ENCODE measurements at regions not wholly inside any gene's neighbourhood (a gene's known extent, or its start where the extent isn't known, plus 50 kb on each side); places are given as distances from the start of the nearest gene placed in this dataset.

DNA sequence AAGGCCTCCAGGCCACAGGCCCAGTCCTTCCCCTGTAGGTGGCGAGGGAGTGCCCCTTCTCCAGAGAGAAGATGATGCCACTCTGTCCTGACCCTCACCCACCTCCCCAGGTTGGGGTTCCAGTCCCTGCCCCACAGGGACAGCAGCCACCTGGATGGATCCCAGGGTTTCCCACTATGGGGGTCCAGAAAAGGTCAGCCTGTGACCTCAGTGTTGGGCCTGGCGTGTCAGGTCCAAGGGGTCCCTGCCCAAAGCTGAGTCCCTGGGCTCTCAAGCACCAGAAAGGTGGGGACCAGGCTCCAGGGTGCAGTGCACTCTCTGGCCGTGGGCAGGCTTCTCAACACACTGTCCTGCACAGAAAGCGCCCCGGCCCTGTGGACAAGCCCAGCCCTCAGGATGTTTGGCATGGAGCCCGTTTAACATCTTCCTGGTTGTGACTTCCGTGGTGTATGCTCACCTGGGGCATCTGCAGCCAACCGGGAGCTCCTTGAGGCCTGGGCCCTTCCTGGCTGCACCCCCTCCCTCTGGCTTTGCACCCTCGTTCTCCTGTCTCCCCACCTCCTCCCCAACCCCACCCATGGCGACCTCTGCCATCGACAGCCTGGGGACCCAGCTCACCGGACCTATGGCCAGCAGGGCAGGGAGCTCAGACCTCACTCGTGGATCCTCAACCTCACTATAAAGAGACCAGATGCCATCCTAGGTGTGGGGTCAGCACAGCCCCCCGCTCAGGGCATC is 58.3 kb upstream of the PPP2R2D start:
- Histone ChIP-seq H3K9me3 (replicated peaks; ENCODE audit: control insufficient read depth, insufficient read depth, low read length) (no peaks in the 10 kb centered on the region), H3K27ac (ENCODE audit: control insufficient read depth, insufficient read depth) (no peak overlapping the region), H3K79me2 (ENCODE audit: control insufficient read depth, insufficient read depth, low read length) (no peaks in the 10 kb centered on the region), H4K20me1 (ENCODE audit: control insufficient read depth, insufficient read depth) (no peaks in the 10 kb centered on the region), H3K27me3 (replicated peaks in 1 of 2; ENCODE audit: control insufficient read depth in 2 of 2, insufficient read depth in 2 of 2, low read length in 1 of 2) (no peaks in the 10 kb centered on the region), H3K9ac (ENCODE audit: control insufficient read depth, insufficient read depth, low read length) (no peak overlapping the region), H3K36me3 (ENCODE audit: control insufficient read depth in 2 of 2, insufficient read depth in 2 of 2, low read length in 1 of 2) (no peaks in the 10 kb centered on the region), H3K4me3 (no peak overlapping the region), H3K4me2 (ENCODE audit: control insufficient read depth, insufficient read depth) (no peak overlapping the region), H2AFZ (ENCODE audit: control insufficient read depth, low read depth, low read length) (no peak overlapping the region), H3K4me1 (ENCODE audit: control insufficient read depth, insufficient read depth, low read length) (no peaks in the 10 kb centered on the region)
- intact Hi-C loops (cut with micrococcal nuclease; ENCODE audit: unreplicated experiment) (no loop called here), in situ Hi-C loops (cut with MboI) (no loop called here)
- RAD21 ChIA-PET (ENCODE audit: unreplicated experiment) = no interaction called here
- no peak for ATAC-seq
- no peak for DNase-seq (ENCODE audit: low read depth, low spot score)
- TF ChIP-seq, protein P1, sequence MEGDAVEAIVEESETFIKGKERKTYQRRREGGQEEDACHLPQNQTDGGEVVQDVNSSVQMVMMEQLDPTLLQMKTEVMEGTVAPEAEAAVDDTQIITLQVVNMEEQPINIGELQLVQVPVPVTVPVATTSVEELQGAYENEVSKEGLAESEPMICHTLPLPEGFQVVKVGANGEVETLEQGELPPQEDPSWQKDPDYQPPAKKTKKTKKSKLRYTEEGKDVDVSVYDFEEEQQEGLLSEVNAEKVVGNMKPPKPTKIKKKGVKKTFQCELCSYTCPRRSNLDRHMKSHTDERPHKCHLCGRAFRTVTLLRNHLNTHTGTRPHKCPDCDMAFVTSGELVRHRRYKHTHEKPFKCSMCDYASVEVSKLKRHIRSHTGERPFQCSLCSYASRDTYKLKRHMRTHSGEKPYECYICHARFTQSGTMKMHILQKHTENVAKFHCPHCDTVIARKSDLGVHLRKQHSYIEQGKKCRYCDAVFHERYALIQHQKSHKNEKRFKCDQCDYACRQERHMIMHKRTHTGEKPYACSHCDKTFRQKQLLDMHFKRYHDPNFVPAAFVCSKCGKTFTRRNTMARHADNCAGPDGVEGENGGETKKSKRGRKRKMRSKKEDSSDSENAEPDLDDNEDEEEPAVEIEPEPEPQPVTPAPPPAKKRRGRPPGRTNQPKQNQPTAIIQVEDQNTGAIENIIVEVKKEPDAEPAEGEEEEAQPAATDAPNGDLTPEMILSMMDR (IDR thresholded peaks at IDR 0.05 in 2 of 3, conservative IDR thresholded peaks at IDR 0.05 in 1 of 3; ENCODE audit: control insufficient read depth in 2 of 3, extremely low read depth in 1 of 3, insufficient read depth in 1 of 3, low read depth in 3 of 3, low read length in 3 of 3) = no peak
- TF ChIP-seq KAT2A (conservative IDR thresholded peaks at IDR 0.05; ENCODE audit: control insufficient read depth, low read depth, low read length) = no peak
- POLR2A ChIA-PET = no interaction called here
- CTCF ChIA-PET = no interaction called here
- no peak for FAIRE-seq
- no TSS peak for BruUV-seq (replicated peaks)
- SMC1A ChIA-PET (ENCODE audit: uncharacterized antibody, unreplicated experiment) = no interaction called here
- 23% methylated on average over 14 of the region's 14 CpGs for WGBS (ENCODE audit: insufficient coverage, insufficient replicate concordance, low lambda C conversion rate, missing lambda C conversion rate)

DNA sequence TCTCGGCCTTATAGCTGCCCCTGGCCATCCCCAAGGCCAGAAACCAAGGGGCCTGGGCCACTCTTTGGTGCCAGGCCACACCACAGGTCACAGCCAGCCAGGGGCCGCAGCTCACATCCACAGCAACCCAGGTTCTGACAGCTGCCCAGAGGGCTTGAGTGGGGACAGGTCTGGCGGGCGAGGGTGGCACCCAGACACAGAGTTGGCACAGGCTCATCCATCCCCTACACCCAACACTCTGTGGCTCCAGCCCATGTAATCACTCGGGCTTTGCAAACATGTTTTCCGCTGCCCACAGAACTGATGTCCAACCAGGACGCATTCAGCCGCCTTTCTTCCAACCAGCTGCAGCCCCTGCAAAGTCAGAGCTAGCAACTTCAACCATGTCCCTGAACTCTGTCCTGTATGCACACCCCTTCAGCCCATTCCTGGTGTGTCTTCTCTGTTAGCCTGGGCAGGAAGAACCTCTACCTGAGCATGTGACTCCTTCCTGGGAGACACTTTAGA is 57.7 kb upstream of the PPP2R2D start:
- no peaks in the 10 kb centered on the region for H3K79me2 ChIP-seq (ENCODE audit: control insufficient read depth, insufficient read depth, low read length)
- CTCF ChIA-PET = no interaction called here
- no peak for ATAC-seq
- RAD21 ChIA-PET (ENCODE audit: unreplicated experiment) = no interaction called here
- H3K27ac ChIP-seq (ENCODE audit: control insufficient read depth, insufficient read depth) = no peak overlapping the region
- no peaks in the 10 kb centered on the region for H3K36me3 ChIP-seq (ENCODE audit: control insufficient read depth in 2 of 2, insufficient read depth in 2 of 2, low read length in 1 of 2)
- WGBS (ENCODE audit: insufficient coverage, insufficient replicate concordance, low lambda C conversion rate, missing lambda C conversion rate) = 65% methylated on average over 8 of the region's 8 CpGs
- H3K4me2 ChIP-seq (ENCODE audit: control insufficient read depth, insufficient read depth) = no peak overlapping the region
- no peak overlapping the region for H3K9ac ChIP-seq (ENCODE audit: control insufficient read depth, insufficient read depth, low read length)
- H2AFZ ChIP-seq (ENCODE audit: control insufficient read depth, low read depth, low read length) = no peak overlapping the region
- H3K9me3 ChIP-seq (replicated peaks; ENCODE audit: control insufficient read depth, insufficient read depth, low read length) = no peaks in the 10 kb centered on the region
- H4K20me1 ChIP-seq (ENCODE audit: control insufficient read depth, insufficient read depth) = no peaks in the 10 kb centered on the region
- no peak overlapping the region for H3K4me3 ChIP-seq
- no peaks in the 10 kb centered on the region for H3K4me1 ChIP-seq (ENCODE audit: control insufficient read depth, insufficient read depth, low read length)
- BruUV-seq (replicated peaks) = no TSS peak
- in situ Hi-C loops (cut with MboI) = no loop called here
- no peaks in the 10 kb centered on the region for H3K27me3 ChIP-seq (replicated peaks in 1 of 2; ENCODE audit: control insufficient read depth in 2 of 2, insufficient read depth in 2 of 2, low read length in 1 of 2)
- FAIRE-seq = no peak
- POLR2A ChIA-PET = no interaction called here
- intact Hi-C loops (cut with micrococcal nuclease; ENCODE audit: unreplicated experiment) = no loop called here
- SMC1A ChIA-PET (ENCODE audit: uncharacterized antibody, unreplicated experiment) = no interaction called here
- DNase-seq (ENCODE audit: low read depth, low spot score) = no peak
- no peak for TF ChIP-seq MEF2B (IDR thresholded peaks at IDR 0.05; ENCODE audit: partially characterized antibody, poor library complexity, severe bottlenecking)
- TF ChIP-seq, protein P2, sequence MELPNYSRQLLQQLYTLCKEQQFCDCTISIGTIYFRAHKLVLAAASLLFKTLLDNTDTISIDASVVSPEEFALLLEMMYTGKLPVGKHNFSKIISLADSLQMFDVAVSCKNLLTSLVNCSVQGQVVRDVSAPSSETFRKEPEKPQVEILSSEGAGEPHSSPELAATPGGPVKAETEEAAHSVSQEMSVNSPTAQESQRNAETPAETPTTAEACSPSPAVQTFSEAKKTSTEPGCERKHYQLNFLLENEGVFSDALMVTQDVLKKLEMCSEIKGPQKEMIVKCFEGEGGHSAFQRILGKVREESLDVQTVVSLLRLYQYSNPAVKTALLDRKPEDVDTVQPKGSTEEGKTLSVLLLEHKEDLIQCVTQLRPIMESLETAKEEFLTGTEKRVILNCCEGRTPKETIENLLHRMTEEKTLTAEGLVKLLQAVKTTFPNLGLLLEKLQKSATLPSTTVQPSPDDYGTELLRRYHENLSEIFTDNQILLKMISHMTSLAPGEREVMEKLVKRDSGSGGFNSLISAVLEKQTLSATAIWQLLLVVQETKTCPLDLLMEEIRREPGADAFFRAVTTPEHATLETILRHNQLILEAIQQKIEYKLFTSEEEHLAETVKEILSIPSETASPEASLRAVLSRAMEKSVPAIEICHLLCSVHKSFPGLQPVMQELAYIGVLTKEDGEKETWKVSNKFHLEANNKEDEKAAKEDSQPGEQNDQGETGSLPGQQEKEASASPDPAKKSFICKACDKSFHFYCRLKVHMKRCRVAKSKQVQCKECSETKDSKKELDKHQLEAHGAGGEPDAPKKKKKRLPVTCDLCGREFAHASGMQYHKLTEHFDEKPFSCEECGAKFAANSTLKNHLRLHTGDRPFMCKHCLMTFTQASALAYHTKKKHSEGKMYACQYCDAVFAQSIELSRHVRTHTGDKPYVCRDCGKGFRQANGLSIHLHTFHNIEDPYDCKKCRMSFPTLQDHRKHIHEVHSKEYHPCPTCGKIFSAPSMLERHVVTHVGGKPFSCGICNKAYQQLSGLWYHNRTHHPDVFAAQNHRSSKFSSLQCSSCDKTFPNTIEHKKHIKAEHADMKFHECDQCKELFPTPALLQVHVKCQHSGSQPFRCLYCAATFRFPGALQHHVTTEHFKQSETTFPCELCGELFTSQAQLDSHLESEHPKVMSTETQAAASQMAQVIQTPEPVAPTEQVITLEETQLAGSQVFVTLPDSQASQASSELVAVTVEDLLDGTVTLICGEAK (IDR thresholded peaks at IDR 0.05; ENCODE audit: borderline replicate concordance) = no peak
- TF ChIP-seq, protein P3, sequence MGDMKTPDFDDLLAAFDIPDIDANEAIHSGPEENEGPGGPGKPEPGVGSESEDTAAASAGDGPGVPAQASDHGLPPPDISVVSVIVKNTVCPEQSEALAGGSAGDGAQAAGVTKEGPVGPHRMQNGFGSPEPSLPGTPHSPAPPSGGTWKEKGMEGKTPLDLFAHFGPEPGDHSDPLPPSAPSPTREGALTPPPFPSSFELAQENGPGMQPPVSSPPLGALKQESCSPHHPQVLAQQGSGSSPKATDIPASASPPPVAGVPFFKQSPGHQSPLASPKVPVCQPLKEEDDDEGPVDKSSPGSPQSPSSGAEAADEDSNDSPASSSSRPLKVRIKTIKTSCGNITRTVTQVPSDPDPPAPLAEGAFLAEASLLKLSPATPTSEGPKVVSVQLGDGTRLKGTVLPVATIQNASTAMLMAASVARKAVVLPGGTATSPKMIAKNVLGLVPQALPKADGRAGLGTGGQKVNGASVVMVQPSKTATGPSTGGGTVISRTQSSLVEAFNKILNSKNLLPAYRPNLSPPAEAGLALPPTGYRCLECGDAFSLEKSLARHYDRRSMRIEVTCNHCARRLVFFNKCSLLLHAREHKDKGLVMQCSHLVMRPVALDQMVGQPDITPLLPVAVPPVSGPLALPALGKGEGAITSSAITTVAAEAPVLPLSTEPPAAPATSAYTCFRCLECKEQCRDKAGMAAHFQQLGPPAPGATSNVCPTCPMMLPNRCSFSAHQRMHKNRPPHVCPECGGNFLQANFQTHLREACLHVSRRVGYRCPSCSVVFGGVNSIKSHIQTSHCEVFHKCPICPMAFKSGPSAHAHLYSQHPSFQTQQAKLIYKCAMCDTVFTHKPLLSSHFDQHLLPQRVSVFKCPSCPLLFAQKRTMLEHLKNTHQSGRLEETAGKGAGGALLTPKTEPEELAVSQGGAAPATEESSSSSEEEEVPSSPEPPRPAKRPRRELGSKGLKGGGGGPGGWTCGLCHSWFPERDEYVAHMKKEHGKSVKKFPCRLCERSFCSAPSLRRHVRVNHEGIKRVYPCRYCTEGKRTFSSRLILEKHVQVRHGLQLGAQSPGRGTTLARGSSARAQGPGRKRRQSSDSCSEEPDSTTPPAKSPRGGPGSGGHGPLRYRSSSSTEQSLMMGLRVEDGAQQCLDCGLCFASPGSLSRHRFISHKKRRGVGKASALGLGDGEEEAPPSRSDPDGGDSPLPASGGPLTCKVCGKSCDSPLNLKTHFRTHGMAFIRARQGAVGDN (IDR thresholded peaks at IDR 0.05) = no peak
